ENCODE measurements at regions not wholly inside any gene's neighbourhood (a gene's known extent, or its start where the extent isn't known, plus 50 kb on each side); places are given as distances from the start of the nearest gene placed in this dataset.

GRCh38 chr18:64253222-64253621 is 104.3 kb upstream of the LINC00305 start:
- no peak for DNase-seq (ENCODE audit: low read depth)

- DNase-seq (ENCODE audit: low read depth) = no peak
These were observed 99.9 kb upstream of the LINC00305 start for GRCh38 chr18:64248836-64249235.

GRCh38 chr18:64245126-64245861 is 96.4 kb upstream of the LINC00305 start:
- no peak for DNase-seq (ENCODE audit: low read depth)

GRCh38 chr18:64244571-64244970 is 95.7 kb upstream of the LINC00305 start:
- no peak for DNase-seq (ENCODE audit: low read depth)

GRCh38 chr18:64240316-64240715 is 91.4 kb upstream of the LINC00305 start:
- no peak for DNase-seq (ENCODE audit: low read depth)

- DNase-seq (ENCODE audit: low read depth) = no peak
These were observed 89.2 kb upstream of the LINC00305 start for GRCh38 chr18:64238076-64238475.

- DNase-seq (ENCODE audit: low read depth) = no peak
These were observed 85.4 kb upstream of the LINC00305 start for GRCh38 chr18:64234321-64234720.

GRCh38 chr18:64233851-64234250 is 85.0 kb upstream of the LINC00305 start:
- DNase-seq (ENCODE audit: low read depth) = no peak

GRCh38 chr18:64220941-64221340 is 72.1 kb upstream of the LINC00305 start:
- no peak for DNase-seq (ENCODE audit: low read depth)

- no peak for DNase-seq (ENCODE audit: low read depth)
These were observed 70.6 kb upstream of the LINC00305 start for GRCh38 chr18:64219517-64219916.

GRCh38 chr18:64210401-64210949 is 61.6 kb upstream of the LINC00305 start:
- no peak for DNase-seq (ENCODE audit: low read depth)

- DNase-seq (ENCODE audit: low read depth) = no peak
These were observed 59.6 kb upstream of the LINC00305 start for GRCh38 chr18:64208516-64208915.

GRCh38 chr18:64207820-64208219 is 58.9 kb upstream of the LINC00305 start:
- no peak for DNase-seq (ENCODE audit: low read depth)

GRCh38 chr18:64203295-64203694 is 54.4 kb upstream of the LINC00305 start:
- no peak for DNase-seq (ENCODE audit: low read depth)

GRCh38 chr18:64202863-64203262 is 54.0 kb upstream of the LINC00305 start:
- no peak for DNase-seq (ENCODE audit: low read depth)

GRCh38 chr18:64202210-64202836 is 53.4 kb upstream of the LINC00305 start:
- DNase-seq (ENCODE audit: low read depth) = no peak

- DNase-seq (ENCODE audit: low read depth) = no peak
These were observed 52.9 kb upstream of the LINC00305 start for GRCh38 chr18:64201781-64202180.

- DNase-seq (ENCODE audit: low read depth) = no peak
These were observed 50.7 kb upstream of the LINC00305 start for GRCh38 chr18:64199581-64199980.

Measured in iris pigment epithelial cell (primary cell).